ENCODE measurements at regions not wholly inside any gene's neighbourhood (a gene's known extent, or its start where the extent isn't known, plus 50 kb on each side); places are given as distances from the start of the nearest gene placed in this dataset.

DNA sequence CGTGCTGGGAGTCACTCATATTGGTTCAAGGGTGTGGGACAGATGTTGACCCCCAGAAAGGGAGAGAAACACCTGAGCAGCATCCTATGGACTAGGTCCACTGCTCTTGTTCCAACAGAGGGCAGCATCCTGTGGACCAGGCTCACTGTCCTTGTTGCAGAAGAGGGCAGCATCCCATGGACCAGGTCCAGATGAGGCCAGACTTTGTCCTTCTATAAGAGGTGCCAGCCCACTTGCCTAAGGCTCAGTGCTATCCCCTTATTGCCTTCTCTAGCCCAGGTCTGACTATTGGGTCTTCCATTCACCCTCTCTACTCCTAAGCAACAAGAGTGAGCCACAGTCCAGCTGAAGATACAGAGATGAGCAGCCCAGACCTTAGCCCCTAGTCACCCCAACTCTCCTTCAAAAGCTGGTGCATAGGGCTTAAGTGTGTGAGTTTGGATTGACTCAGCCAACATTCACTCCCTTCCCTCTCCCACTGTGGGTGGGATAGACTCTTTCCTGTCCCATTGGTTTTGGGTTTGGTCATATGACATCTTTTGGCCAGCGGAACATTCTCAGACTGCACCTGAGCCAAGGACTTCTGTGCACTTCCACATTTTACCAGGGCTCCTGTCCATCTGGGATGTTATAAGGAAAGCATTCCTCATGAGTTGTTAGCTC lies 132.4 kb upstream of the GPC1 start:
- no peak overlapping the region for H3K27ac ChIP-seq (ENCODE audit: low read depth, low read length)
- no peak overlapping the region for H3K4me3 ChIP-seq (ENCODE audit: low read depth in 1 of 5, low read length in 5 of 5)
- peaks cover 4 to 18% (median 10%) of the 10 kb centered on the region in 5 donors for H3K27me3 ChIP-seq (ENCODE audit: control insufficient read depth in 5 of 5, insufficient read depth in 4 of 5, low read length in 5 of 5)
- H3K4me1 ChIP-seq (ENCODE audit: control insufficient read depth in 5 of 5, insufficient read depth in 5 of 5, low read length in 5 of 5): no peaks in the 10 kb centered on the region
- no peak overlapping the region for H3K9ac ChIP-seq (ENCODE audit: low read length in 5 of 5)
- H3K36me3 ChIP-seq (ENCODE audit: control insufficient read depth in 5 of 5, insufficient read depth in 5 of 5, low read length in 5 of 5): no peaks in the 10 kb centered on the region
- H3K9me3 ChIP-seq (ENCODE audit: control insufficient read depth in 5 of 5, low read length in 5 of 5): no peaks in the 10 kb centered on the region

DNA sequence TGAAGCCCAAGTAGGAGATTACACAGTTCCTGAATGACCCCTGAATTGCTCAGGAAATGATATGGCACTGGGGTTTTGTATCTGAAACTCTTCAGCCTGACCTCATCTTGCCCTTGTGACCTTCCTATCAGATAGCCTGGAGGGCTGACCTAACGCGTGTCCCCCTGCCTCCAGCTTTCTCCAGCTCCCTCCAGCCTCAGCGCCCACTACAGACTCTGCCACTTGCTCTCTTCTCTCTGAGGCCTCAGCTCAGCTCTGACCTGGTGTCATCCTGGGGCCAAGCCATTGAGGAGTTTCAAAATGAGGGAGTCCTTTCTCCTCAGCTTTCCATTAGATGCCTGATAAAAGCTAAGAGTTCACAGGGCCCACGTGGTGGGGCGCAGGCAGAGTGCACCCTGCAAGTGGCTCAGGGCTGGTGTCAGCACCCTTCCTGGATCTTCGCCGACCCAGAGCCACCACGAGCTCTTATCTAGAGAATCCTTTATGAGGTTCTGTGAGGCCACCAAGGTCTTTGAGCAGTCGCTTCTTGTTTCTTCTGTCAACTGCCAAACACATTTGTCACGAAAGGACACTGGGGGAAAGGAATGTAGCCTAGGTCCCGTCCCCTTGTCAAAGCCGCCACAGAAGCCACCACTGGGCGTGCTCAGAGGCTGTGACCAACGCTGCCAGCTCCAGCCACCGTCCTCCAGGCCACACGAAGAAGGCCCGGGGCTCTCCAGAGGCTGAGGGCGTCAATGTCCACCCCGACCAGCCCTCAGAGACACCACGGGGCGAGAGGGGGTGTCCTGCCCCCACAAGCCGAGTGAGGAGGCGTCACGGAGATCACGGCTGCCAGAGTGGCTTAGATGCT lies 131.3 kb upstream of the GPC1 start:
- no peak overlapping the region for H3K9ac ChIP-seq (ENCODE audit: low read length in 5 of 5)
- H3K4me3 ChIP-seq (ENCODE audit: low read depth in 1 of 5, low read length in 5 of 5): no peak overlapping the region
- peaks cover 4 to 18% (median 10%) of the 10 kb centered on the region in 5 donors for H3K27me3 ChIP-seq (ENCODE audit: control insufficient read depth in 5 of 5, insufficient read depth in 4 of 5, low read length in 5 of 5)
- H3K9me3 ChIP-seq (ENCODE audit: control insufficient read depth in 5 of 5, low read length in 5 of 5): no peaks in the 10 kb centered on the region
- no peaks in the 10 kb centered on the region for H3K4me1 ChIP-seq (ENCODE audit: control insufficient read depth in 5 of 5, insufficient read depth in 5 of 5, low read length in 5 of 5)
- no peak overlapping the region for H3K27ac ChIP-seq (ENCODE audit: low read depth, low read length)
- H3K36me3 ChIP-seq (ENCODE audit: control insufficient read depth in 5 of 5, insufficient read depth in 5 of 5, low read length in 5 of 5): no peaks in the 10 kb centered on the region

DNA sequence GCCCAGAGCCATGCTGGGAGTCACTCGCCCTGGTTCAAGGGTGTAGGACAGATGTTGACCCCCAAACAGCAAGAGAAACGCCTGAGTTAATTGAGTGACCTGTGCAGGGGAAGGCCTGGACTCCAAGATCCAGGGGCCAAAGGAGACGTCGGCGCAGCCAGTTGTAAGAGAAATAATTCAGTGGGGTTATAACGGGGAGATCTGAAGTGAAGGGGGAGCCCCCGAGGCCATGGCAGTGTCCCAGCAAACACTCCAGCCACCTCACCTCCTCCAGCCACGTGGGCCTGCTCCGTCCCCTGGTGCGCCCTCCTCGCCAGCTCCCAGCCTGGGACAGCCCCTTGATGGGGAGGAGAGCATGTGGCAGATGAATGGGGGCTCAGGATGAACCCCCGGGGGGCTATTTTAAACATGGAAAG lies 130.7 kb upstream of the GPC1 start:
- no peaks in the 10 kb centered on the region for H3K9me3 ChIP-seq (ENCODE audit: control insufficient read depth in 5 of 5, low read length in 5 of 5)

DNA sequence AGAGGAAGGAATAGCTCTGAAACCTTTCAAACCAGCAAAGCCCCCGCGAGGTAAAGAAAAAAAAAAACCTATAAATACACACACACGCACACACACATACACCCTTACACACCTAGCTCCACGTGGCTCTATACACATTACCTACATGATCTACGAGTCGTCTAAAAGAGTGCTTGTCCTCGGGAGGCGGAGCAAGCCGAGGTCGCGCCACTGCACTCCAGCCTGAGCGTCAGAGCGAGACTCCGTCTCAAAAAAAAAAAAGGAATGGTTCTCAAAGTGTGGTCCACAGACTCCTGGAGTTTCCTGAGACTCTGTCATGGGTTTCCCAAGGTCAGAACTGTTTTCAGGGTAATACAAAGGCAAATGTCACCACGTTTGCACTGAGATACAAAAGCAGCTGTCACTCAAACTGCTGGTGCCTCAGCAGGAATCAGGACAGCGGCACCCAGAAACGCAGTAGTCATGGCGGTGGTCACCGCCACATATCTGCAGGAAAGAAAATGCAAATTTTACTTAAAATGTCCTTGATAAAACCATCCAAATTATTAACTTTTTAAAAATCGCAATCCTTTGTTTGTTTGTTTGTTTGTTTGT lies 130.0 kb upstream of the GPC1 start:
- no peaks in the 10 kb centered on the region for H3K9me3 ChIP-seq (ENCODE audit: control insufficient read depth in 5 of 5, low read length in 5 of 5)
- no peaks in the 10 kb centered on the region for H3K4me1 ChIP-seq (ENCODE audit: control insufficient read depth in 5 of 5, insufficient read depth in 5 of 5, low read length in 5 of 5)
- H3K27ac ChIP-seq (ENCODE audit: low read depth, low read length): no peak overlapping the region
- H3K27me3 ChIP-seq (ENCODE audit: control insufficient read depth in 5 of 5, insufficient read depth in 4 of 5, low read length in 5 of 5): peaks cover 5 to 18% (median 10%) of the 10 kb centered on the region in 5 donors
- no peak overlapping the region for H3K4me3 ChIP-seq (ENCODE audit: low read depth in 1 of 5, low read length in 5 of 5)
- no peaks in the 10 kb centered on the region for H3K36me3 ChIP-seq (ENCODE audit: control insufficient read depth in 5 of 5, insufficient read depth in 5 of 5, low read length in 5 of 5)
- no peak overlapping the region for H3K9ac ChIP-seq (ENCODE audit: low read length in 5 of 5)

More for the DNA sequence above, 130.7 kb upstream of the GPC1 start:
- Histone ChIP-seq H3K9ac (ENCODE audit: low read length in 5 of 5) (no peak overlapping the region), H3K36me3 (ENCODE audit: control insufficient read depth in 5 of 5, insufficient read depth in 5 of 5, low read length in 5 of 5) (no peaks in the 10 kb centered on the region), H3K27ac (ENCODE audit: low read depth, low read length) (no peak overlapping the region), H3K4me1 (ENCODE audit: control insufficient read depth in 5 of 5, insufficient read depth in 5 of 5, low read length in 5 of 5) (no peaks in the 10 kb centered on the region), H3K4me3 (ENCODE audit: low read depth in 1 of 5, low read length in 5 of 5) (no peak overlapping the region), H3K27me3 (ENCODE audit: control insufficient read depth in 5 of 5, insufficient read depth in 4 of 5, low read length in 5 of 5) (peaks cover 5 to 18% (median 10%) of the 10 kb centered on the region in 5 donors)

DNA sequence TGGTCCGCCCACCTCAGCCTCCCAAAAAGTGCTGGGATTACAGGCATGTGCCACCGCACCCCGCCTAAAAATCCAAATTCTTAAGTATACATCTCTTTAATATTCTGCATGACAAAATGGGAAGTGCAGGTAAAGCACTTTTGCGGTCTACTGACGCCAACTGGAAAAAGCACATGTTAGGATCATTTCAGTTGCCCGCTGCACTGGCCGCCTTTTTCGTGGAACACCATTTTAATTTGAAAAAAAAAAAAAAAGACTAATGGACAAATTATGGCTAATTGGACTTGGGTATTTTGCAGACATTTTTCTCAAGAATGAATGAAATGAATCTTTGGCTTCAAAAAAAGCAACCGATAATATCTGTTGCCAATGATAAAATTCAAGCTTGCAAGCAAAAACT lies 129.3 kb upstream of the GPC1 start:
- H3K4me3 ChIP-seq (ENCODE audit: low read depth in 1 of 5, low read length in 5 of 5): no peak overlapping the region
- no peak overlapping the region for H3K27ac ChIP-seq (ENCODE audit: low read depth, low read length)
- no peaks in the 10 kb centered on the region for H3K4me1 ChIP-seq (ENCODE audit: control insufficient read depth in 5 of 5, insufficient read depth in 5 of 5, low read length in 5 of 5)
- peaks cover 5 to 20% (median 8%) of the 10 kb centered on the region in 5 donors for H3K27me3 ChIP-seq (ENCODE audit: control insufficient read depth in 5 of 5, insufficient read depth in 4 of 5, low read length in 5 of 5)
- no peak overlapping the region for H3K9ac ChIP-seq (ENCODE audit: low read length in 5 of 5)
- no peaks in the 10 kb centered on the region for H3K9me3 ChIP-seq (ENCODE audit: control insufficient read depth in 5 of 5, low read length in 5 of 5)
- H3K36me3 ChIP-seq (ENCODE audit: control insufficient read depth in 5 of 5, insufficient read depth in 5 of 5, low read length in 5 of 5): no peaks in the 10 kb centered on the region

DNA sequence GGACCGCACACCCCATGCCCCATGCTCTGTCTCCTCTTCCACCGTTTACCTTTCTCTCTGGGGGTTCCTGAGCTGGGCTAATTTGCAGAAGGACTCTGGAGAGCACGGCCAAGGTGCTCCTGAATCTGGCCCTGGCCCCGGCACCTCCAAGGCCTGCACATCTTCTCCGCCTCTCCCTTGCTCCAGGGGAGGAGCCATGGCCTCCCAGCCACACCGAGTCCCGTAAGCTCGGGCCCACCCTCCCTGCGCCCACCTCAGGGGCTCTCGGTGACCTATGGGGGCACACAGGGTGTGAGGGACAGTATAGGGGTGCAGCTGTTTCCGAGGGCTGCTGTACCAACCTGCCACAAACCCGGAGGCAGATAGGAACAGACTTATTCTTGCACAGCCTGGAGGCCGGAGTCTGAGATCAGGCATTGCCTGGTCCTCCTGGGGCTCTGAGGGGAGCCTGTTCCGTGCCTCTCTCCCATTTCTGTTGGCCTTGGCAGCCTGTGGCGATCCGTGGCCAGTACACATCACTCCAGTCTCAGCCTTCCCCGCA lies 127.3 kb upstream of the GPC1 start:
- H3K9ac ChIP-seq (ENCODE audit: low read length in 5 of 5): no peak overlapping the region
- H3K36me3 ChIP-seq (ENCODE audit: control insufficient read depth in 5 of 5, insufficient read depth in 5 of 5, low read length in 5 of 5): no peaks in the 10 kb centered on the region

DNA sequence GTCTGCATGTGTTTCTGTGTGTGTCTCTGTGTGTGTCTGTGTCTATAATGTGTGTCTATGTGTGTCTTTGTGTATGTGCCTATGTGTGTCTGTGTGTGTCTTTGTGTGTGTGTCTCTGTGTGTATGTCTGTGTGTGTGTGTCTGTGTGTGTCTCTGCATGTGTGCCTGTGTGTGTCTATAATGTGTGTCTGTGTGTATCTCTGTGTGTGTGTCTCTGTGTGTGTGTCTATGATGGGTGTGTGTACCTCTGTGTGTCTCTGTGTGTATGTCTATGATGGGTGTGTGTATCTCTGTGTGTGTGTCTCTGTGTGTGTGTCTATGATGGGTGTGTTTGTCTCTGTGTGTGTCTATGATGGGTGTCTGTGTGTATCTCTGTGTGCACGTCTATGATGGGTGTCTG lies 126.2 kb upstream of the GPC1 start:
- peaks cover 0 to 9% (median 4%) of the 10 kb centered on the region in 5 donors for H3K27me3 ChIP-seq (ENCODE audit: control insufficient read depth in 5 of 5, insufficient read depth in 4 of 5, low read length in 5 of 5)
- H3K9me3 ChIP-seq (ENCODE audit: control insufficient read depth in 5 of 5, low read length in 5 of 5): no peaks in the 10 kb centered on the region
- no peaks in the 10 kb centered on the region for H3K4me1 ChIP-seq (ENCODE audit: control insufficient read depth in 5 of 5, insufficient read depth in 5 of 5, low read length in 5 of 5)
- H3K4me3 ChIP-seq (ENCODE audit: low read depth in 1 of 5, low read length in 5 of 5): no peak overlapping the region
- H3K36me3 ChIP-seq (ENCODE audit: control insufficient read depth in 5 of 5, insufficient read depth in 5 of 5, low read length in 5 of 5): no peaks in the 10 kb centered on the region
- H3K9ac ChIP-seq (ENCODE audit: low read length in 5 of 5): no peak overlapping the region
- H3K27ac ChIP-seq (ENCODE audit: low read depth, low read length): no peak overlapping the region

More for the DNA sequence above, 127.3 kb upstream of the GPC1 start:
- H3K27me3 ChIP-seq (ENCODE audit: control insufficient read depth in 5 of 5, insufficient read depth in 4 of 5, low read length in 5 of 5): peaks cover 3 to 15% (median 5%) of the 10 kb centered on the region in 5 donors
- H3K27ac ChIP-seq (ENCODE audit: low read depth, low read length): no peak overlapping the region
- H3K4me1 ChIP-seq (ENCODE audit: control insufficient read depth in 5 of 5, insufficient read depth in 5 of 5, low read length in 5 of 5): no peaks in the 10 kb centered on the region
- H3K4me3 ChIP-seq (ENCODE audit: low read depth in 1 of 5, low read length in 5 of 5): no peak overlapping the region
- no peaks in the 10 kb centered on the region for H3K9me3 ChIP-seq (ENCODE audit: control insufficient read depth in 5 of 5, low read length in 5 of 5)

DNA sequence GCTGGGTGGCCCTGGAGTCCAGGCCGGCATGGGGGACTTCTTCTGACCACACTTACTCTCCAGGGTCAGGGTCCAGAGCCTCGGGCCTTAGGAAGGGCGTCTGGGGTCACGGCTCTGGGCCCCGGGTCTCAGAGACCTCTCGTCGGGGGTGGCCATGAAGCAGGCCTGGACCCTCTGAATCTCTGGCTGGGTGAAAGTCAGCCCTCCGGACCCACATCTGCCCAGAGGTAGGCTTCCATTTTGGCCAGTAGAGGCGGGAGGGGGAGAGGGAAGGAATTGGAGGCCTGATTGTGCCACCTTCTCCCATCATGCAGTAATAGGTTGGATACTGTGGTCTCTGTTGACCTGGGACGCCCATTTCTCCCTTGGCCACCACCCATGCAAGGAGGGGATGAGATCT lies 125.3 kb upstream of the GPC1 start:
- H3K27me3 ChIP-seq (ENCODE audit: control insufficient read depth in 5 of 5, insufficient read depth in 4 of 5, low read length in 5 of 5): peaks cover 0 to 4% (median 3%) of the 10 kb centered on the region in 5 donors
- H3K36me3 ChIP-seq (ENCODE audit: control insufficient read depth in 5 of 5, insufficient read depth in 5 of 5, low read length in 5 of 5): no peaks in the 10 kb centered on the region
- H3K27ac ChIP-seq (ENCODE audit: low read depth, low read length): no peak overlapping the region
- H3K9me3 ChIP-seq (ENCODE audit: control insufficient read depth in 5 of 5, low read length in 5 of 5): no peaks in the 10 kb centered on the region
- H3K4me3 ChIP-seq (ENCODE audit: low read depth in 1 of 5, low read length in 5 of 5): no peak overlapping the region
- no peak overlapping the region for H3K9ac ChIP-seq (ENCODE audit: low read length in 5 of 5)
- H3K4me1 ChIP-seq (ENCODE audit: control insufficient read depth in 5 of 5, insufficient read depth in 5 of 5, low read length in 5 of 5): no peaks in the 10 kb centered on the region

DNA sequence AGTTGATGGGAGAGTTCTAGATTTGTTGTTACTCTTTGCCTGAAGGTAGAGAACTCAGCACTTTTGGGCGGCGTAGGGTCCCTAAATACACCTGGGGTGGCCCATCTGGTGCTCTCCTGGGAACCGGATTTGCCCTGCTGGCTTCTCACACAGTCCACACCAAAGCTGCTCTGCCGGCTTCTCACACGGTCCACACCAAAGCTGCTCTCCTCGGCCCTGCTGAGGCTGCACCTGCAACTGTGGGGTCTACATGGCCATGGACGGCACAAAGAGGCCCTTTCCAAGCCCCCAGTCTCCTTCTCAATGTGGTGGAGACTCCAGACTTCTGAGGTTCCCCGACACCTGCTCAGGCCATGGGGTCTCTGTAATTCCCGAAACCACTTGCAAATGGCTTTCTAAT lies 124.8 kb upstream of the GPC1 start:
- no peaks in the 10 kb centered on the region for H3K4me1 ChIP-seq (ENCODE audit: control insufficient read depth in 5 of 5, insufficient read depth in 5 of 5, low read length in 5 of 5)
- H3K9ac ChIP-seq (ENCODE audit: low read length in 5 of 5): no peak overlapping the region
- no peaks in the 10 kb centered on the region for H3K9me3 ChIP-seq (ENCODE audit: control insufficient read depth in 5 of 5, low read length in 5 of 5)
- H3K36me3 ChIP-seq (ENCODE audit: control insufficient read depth in 5 of 5, insufficient read depth in 5 of 5, low read length in 5 of 5): no peaks in the 10 kb centered on the region
- H3K27me3 ChIP-seq (ENCODE audit: control insufficient read depth in 5 of 5, insufficient read depth in 4 of 5, low read length in 5 of 5): peaks cover 0 to 4% (median 3%) of the 10 kb centered on the region in 5 donors
- H3K27ac ChIP-seq (ENCODE audit: low read depth, low read length): no peak overlapping the region
- no peak overlapping the region for H3K4me3 ChIP-seq (ENCODE audit: low read depth in 1 of 5, low read length in 5 of 5)

DNA sequence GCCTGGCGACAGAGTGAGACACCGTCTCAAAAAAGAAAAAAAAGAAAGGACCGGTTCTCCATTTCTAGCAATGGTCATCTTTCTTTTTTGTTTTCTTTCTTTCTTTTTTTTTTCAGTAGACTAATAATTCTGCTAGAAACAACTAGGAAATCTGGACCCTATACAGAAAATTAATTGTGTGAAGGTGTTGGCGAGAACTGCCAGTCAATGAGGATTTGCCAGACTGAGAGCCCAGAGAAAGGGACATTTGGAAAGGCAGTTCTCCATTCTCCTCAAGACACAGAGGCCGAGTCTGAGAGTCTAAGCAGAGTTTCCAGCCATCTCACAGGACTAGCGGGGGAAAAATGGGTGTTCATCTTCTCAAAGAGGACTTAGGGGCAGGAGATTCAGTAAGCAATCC lies 123.6 kb upstream of the GPC1 start:
- Histone ChIP-seq H3K27ac (ENCODE audit: low read depth, low read length) (no peak overlapping the region), H3K9ac (ENCODE audit: low read length in 5 of 5) (no peak overlapping the region), H3K4me3 (ENCODE audit: low read depth in 1 of 5, low read length in 5 of 5) (no peak overlapping the region), H3K27me3 (ENCODE audit: control insufficient read depth in 5 of 5, insufficient read depth in 4 of 5, low read length in 5 of 5) (peaks cover 0 to 4% (median 3%) of the 10 kb centered on the region in 5 donors), H3K4me1 (ENCODE audit: control insufficient read depth in 5 of 5, insufficient read depth in 5 of 5, low read length in 5 of 5) (no peaks in the 10 kb centered on the region), H3K36me3 (ENCODE audit: control insufficient read depth in 5 of 5, insufficient read depth in 5 of 5, low read length in 5 of 5) (no peaks in the 10 kb centered on the region), H3K9me3 (ENCODE audit: control insufficient read depth in 5 of 5, low read length in 5 of 5) (no peaks in the 10 kb centered on the region)

All from subcutaneous abdominal adipose tissue (tissue), 5 donors.